GM21717 (cell line): ENCODE measurements at regions not wholly inside any gene's neighbourhood (a gene's known extent, or its start where the extent isn't known, plus 50 kb on each side); places are given as distances from the start of the nearest gene placed in this dataset.
A peak's percentile ranks its signal among the peaks of the same experiment; 100 is the strongest.

ENCODE experiments used
- ATAC-seq: cut with Tn5 transposase; IDR thresholded peaks from one replicate; pipeline ENCODE4 v1.9.1; 2021; ENCODE audit warnings: mild to moderate bottlenecking, moderate library complexity; ENCODE audit not compliant: unreplicated experiment

DNA sequence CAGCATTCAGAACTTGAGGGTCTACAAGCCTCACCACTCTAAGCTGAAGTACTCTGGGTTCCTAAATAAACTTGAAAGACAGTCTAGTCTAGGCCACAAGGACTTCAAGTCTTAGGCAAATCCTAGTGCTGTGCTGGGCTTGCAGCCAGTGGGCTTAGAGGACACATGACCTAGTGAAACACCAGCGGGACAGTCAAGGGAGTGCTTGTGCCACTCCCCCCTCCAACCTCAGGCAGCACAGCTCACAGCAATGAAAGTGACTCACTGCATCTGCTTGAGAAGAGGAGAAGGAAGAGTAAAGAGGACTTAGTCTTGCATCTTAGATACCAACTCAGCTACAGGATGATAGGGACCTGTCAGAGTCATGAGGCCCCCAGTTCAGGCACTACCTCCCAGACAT is 438.1 kb downstream of the IPO8 start:
- no peak for ATAC-seq

DNA sequence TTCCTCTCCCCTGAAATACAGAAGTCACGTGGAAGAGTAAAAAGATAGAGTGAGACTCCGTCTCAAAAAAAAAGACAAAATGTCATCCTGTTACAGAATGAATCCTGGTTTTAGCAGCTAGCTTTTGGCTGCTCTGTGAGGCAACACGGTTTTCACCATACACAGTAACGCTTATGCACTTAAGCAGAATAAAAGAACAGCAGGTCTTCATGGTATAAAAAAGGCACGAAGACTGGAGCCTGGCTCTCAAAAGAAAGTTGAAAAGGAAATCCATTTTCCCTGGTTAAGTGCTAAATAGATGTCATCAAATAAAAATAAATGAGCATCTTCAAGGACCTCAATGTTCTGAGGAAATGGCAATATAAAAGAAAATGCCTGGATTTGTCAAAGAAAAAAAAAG is 444.1 kb downstream of the IPO8 start:
- no peak for ATAC-seq

DNA sequence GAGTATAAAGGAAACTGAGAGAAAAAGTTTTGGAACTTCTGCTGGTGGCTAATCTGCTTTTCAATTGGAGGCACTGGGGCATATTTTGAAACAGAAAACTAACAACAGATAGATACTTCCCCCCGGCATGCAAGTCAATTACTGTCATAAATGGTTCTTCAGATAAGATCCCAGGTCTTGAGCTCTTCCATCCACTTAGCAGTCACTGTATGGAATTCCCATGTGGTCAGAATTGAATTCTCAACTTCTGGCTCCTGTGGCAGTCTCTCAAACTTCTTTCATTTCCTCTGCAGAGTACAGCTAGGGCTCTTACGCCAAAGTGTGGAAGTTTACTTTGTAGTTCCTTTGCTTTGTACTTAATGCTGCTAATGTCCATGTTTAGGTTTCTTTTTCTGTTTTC is 452.2 kb downstream of the IPO8 start:
- no peak for ATAC-seq

DNA sequence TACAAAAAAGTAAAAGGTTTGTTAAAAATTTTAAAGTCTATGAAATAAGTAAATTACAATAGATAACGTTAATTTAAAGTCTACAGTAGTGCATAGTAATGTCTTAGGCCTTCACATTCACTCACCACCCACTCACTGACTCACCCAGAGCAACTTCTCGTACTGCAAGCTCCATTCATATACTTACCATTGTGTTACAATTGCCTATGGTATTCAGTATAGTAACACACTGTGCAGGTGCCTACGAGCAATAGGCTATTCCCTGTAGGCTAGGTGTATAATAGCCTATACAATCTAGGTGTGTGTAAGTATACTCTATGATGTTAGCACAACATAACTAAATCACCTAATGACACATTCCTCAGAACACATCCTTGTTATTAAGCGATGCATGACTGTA is 435.3 kb upstream of the TMTC1 start:
- no peak for ATAC-seq

DNA sequence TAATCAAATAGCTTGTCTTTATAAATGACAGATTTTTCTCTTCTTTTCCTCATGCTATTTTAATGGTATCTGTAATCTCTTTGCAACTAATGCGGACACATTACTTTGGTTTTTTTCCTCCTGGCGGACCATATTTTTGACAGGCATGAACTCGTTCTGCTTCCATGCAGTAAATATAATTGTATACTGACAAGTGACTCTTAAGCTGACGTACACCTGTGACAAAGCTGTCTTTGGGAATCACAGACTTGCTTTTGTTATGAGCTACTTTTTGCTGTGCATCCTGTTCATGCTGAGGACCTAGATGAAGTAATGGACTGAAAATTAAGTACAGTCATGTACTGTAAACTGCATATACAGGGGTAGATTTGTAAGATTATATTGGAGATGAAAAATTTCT is 434.3 kb upstream of the TMTC1 start:
- no peak for ATAC-seq

DNA sequence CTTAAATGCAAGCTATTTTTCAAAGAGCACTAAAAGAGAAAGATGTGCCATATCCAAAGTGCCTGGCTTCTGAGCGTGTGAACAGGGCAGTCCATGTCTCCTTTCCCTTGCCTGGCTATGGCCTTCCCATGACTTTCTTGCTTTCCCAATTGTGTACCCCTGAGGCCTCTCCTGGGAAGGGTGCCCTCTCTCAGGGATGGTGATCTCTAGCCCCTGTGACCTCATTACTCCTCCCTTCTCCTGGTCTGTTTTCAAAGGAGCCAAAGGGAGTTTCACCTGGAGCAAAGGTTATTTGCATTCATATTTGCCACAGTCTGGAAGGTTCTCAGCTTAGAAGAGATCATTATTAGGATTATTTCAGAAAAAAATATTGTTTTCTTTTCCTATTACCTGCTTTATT is 429.4 kb upstream of the TMTC1 start:
- ATAC-seq = no peak

DNA sequence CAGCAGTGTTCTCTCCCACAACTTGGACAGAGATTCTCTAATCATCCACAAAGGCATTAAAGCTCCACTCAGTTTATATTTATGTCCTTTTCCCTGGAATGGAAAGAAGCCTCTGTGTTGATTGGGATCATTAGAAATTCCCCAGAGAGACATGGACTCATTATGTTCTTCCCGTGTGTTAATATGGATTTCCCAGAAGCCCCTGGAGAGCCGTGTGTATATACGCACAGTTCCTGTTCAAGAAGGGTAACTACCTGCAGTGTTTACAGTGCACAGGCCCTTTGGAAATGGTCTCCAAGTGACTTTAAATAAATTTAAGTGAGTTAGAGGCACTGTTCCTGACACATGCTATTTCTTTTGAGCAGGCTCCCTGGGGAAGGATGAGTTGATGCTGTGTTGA is 428.0 kb upstream of the TMTC1 start:
- no peak for ATAC-seq

DNA sequence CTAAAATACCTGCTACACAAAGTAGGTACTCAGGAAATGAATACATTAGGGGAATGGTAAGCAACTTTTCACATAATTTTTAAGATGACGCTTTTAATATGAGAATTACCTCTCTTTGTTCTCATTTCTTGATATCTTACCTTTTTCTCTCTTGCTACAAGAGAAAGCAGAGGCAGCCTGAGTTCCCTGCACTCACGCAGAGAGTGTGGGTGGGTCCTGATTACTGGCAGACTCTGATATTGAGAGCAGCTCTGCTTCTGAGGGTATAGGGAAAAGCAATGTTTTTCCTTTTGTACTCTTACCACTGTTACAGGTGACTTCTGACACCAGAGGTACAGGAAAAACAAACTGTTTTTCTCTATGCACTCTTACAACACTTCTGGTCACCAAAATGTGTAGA is 420.2 kb upstream of the TMTC1 start:
- ATAC-seq = no peak

DNA sequence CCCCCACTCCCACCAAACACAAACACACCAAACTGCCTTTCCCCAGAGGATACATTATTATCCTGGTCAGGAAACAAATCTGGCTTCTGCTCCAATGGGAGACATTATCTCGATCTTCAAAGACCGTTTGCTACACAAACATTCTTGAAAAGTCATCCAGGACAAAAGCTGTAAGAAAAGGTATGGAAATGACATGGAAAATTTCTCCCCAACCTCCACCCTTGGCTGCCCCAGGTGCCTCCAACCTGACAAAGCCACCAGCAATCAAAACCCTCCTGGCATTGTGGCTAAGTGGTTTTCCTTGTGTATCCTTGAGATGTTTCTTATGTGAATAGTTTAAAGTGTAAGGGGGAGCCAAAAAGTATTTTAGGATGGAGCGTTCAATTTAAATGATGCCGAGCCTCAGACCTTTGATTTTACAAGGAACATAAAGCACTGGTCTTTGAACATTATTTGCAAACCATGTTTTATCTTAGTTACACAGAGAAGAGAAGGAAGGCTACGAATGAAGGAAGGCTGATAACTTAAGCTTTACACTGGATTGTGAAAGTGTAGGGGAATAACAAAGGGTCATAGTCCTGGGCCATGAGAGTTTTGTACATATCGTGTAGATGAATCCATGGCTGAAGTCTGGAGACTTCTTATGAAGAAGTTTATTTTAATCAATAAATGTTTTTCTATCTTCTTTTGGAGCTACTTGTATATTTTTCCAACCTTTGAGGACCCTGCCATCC is 418.9 kb upstream of the TMTC1 start:
- no peak for ATAC-seq

DNA sequence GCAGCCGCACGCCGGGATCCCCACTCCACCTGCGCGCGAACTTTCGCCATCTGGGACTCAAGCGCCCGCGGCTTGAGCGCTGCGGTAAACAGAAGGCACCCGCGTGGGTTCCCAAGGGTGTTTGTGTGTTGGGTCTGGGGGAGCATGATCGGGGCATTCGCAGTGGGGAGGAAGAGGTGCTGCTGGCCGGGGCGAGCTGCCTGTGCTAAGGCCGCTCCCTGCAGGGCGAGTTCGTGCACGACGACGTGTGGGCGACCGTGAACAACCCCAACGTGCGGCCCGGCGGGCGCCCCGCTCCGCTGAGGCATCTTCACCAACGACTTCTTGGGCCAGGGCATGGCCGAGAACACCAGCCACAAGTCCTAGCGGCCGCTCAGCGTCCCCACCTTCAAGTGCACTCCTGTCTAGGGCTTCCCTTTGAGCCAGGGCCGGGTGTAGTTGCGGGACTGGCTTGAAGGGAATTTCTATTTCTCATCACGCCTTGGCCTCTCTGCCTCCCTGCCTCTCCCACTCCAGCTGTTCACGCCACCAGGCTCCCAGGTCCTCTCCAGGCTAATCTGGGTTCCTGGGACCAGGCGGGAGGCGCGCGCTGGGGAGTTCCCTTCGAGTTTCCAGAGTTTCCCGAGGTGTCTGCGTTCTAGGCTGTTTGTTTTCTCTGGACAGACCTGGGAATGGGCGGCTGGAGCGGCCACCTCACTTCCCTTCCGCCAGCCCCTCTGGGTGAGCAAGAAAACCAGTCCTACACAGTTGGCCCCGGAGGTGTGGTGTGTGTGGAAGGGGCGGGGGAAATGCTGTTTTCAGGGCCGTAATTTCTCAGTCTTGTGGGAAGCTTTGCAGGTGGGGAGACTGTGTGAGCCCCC is 417.8 kb upstream of the TMTC1 start:
- ATAC-seq = no peak

DNA sequence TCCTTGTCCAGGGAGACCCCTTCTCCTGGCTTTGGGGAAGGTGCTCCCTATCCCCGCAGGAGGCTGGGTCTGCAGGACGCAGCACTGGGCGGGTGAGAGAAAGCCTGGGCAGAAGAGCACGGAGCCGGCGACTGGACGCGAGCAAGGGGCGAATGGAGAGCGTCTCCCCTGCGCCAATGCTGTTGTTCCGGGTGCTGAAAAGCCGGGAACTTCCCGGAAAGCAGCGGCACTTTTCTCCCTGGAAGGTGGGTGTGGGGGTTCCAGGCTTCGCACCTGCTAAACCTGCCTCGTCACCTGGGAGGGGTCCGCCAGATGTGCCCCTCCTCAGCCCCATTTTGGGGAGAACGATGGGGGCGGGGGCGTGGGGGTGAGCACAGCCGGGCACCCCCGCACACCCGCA is 417.1 kb upstream of the TMTC1 start:
- no peak for ATAC-seq

DNA sequence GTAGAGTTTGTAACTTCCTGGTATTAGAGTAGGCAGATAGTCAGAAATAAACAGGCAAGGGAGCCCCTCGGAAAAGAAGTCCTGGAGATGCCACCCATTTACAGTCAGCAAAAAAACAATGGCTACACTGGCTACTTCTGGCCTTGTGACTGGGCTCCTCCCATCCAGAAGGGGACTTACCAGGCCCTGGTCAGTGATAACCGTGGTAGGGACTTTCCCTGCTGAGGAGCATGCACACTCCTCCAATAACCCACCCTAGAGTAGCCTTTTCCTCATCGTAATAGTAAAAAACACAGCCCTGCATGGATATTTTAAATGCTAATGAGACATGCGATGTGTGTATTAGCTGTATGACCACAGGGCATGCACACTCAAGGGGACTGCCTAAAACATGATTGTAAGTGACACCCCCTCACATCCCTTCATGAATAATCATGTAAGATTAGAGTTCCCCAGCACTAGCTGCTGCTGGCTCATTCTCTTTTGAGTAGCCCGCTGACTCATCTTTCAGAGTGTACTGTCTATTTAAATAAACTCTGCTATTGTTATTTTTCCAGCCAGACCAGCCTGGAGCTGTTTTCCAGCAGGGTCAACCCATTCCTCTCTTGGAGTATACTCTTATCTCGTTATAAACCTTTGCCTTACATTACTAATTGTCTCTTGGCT is 413.8 kb upstream of the TMTC1 start:
- peak; percentile 66 for ATAC-seq

DNA sequence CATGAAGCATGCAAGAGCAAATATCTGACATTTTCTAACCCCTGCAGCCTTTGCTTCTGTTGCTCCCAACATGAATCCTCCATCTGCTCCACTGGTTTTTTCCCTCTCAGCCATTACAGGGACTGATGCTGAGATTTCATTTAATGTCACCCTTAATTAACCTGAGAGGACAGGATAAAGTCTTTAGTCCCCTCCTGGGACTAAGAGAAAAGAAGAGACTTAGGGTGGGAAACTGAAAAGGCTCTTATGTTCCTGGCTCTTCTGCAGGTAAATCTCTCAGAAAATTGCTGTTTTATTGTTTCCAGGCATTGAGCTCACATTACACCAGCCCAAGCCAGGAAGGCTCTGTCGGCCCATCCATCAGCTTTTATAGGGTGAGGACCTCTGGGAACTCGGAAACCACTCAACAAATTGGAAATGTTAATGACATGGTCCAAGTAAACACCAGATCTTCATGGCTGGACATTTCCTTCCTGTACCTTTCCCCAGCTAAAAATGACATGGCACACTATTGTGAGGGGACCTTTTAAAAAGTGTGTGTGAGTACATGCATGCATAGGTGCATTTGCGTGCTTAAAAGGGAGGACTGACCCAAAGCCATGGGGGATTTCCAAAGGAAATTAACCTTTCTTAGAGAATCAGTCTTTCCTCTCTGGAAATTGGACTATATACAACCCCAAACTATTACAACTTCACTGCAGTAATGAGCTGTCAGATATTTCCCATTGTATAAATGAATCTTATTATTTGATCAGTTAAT is 408.1 kb upstream of the TMTC1 start:
- no peak for ATAC-seq

DNA sequence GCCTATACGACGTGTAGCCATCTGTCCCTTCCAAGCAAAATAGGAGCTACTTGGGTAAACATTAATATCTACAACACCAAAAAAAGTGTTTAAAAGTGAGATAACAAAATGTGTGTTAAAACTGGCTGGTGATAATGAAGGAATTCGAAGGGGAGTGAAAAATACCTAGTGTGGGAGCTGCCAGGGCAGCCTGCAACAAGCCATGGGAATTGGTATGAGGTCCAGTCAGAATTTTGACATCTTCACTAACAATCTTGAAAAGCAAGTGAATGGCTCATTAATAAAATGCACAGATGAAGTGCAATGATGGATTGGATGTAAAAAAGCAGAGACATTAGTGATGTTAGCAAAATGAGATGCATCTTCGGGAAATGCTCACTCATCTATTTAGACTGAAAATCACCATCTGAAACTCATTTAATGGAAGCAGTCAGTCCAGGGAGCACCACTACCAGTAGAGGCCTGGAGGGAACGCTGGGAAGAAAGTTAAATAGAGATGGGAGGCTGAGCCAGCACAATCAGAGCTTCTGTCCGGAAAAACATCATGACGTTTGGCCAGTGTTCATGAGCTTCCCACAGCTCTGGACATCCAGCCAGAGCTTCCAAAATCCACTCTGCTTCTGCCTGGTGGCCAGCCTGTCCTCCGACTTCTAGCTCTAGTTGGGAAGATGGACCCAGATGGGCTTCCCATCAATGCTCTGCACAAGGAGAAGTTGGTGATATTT is 405.0 kb upstream of the TMTC1 start:
- ATAC-seq = no peak

DNA sequence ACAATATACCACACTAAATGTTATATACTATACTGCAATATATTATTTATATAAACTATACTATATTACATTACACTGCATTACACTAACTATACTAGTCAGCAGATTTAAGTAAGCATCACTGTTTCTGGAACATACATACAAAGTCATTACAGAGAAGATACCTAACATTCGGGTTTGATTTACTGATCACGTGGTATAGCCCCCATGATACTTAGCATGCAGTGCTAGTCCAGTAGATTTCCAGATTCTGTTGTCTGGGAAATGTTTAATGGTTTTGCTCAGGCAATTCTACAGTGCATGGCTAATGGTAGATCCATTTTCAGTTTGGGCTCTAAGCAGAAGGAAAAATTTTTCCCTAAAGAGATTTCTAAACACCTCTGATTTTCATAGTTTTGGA is 403.7 kb upstream of the TMTC1 start:
- no peak for ATAC-seq

DNA sequence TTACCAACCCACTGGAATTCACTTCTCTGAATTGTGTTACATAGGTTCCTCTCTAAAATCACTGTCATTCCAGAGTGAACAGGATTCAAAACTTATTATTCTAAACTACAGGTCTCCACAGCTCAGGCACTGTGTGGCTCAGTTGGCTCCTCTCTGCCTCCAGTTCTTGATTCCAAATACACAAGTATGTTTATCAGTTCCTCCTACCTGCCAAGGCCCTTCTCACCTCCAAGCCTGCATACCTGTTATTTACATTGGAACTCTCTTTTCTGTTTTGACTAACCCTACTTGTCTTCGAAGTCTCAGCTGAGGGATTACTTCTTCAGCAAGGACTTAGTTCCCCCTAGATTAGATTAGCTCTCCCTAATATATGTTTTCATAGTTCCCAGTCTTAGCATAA is 397.6 kb upstream of the TMTC1 start:
- no peak for ATAC-seq

DNA sequence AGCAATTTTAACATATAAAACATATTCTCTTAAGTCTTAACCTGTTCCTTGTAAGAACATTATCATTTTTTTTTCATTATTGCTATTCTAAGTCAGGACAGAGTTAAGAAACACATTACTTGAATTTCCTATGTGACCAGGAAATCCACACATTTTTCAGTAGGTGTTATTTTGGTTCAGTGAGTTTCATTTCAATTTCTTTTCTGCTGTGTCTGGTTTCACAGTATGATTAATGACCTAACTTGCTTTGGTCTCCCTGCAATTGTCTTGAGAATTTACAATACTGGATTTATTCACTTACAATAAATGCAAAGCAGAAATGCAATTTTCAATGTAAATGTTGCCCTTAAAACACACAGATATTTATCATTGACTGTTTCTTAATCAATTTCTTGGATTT is 396.9 kb upstream of the TMTC1 start:
- no peak for ATAC-seq

DNA sequence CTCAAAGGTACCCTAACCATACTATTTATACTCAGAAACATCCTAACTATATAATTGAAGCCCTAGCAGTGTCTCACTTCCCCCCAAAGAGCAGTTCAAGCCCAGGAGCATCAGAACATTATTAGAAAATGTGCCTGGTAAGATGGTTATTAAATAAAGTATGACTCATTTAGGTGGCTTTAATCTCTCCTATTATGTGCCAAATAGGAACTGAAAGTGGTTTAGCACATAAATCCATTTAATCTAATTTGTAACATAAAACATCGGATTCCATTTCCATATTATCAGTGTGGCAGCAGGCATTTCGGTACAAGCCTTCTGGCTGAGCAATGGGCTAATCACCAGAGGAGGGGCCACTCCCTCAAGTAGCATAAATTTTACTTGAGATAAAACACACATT is 395.2 kb upstream of the TMTC1 start:
- no peak for ATAC-seq

DNA sequence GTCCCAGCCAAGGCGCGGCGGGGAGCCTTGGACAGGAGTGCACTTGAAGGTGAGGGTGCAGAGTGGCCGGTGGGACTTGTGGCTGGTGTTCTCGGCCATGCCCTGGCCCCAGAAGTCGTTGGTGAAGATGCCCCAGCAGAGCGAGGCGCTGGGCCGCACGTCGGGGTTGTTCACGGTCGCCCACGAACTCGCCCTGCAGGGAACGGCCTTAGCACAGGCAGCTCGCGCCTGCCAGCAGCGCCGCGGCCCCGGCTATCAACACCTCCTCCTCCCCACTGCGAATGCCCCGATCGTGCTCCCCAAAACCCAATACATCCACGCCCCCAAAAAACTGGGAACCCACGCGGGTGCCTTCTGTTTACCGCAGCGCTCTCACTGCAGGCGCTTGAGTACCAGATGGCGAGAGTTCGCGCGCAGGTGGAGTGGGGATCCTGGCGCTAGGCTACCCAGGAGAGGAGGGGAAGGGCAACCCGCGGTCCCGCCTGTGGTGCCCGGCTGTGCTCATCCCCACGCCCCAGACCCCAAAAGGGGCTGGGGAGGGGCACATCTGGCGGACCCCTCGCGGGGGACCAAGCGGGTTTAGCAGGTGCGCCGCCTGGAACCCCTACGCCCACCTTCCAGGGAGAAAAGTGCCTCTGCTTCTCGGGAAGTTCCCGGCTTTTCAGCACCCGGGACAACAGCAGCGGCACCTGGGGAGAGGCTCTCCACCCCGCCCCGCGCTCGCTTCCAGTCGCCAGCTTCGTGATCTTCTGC is 386.3 kb upstream of the TMTC1 start:
- no peak for ATAC-seq
